AG10803 (cell line): ENCODE measurements at regions not wholly inside any gene's neighbourhood (a gene's known extent, or its start where the extent isn't known, plus 50 kb on each side); places are given as distances from the start of the nearest gene placed in this dataset.

Experiments
- DNase-seq: peaks from one replicate; pipeline ENCODE4 v3.0.0; 2010; ENCODE audit warnings: low read depth
- H3K4me3 ChIP-seq: 2 replicates; pipeline ENCODE4 v1.5.1; 2011; ENCODE audit warnings: mild to moderate bottlenecking, low read length, control low read depth
- TF ChIP-seq, protein P1 (sequence below): conservative IDR thresholded peaks from 2 replicates; pipeline ENCODE4 v1.5.1; 2011; ENCODE audit warnings: mild to moderate bottlenecking, low read length, control low read depth, inconsistent platforms

DNA sequence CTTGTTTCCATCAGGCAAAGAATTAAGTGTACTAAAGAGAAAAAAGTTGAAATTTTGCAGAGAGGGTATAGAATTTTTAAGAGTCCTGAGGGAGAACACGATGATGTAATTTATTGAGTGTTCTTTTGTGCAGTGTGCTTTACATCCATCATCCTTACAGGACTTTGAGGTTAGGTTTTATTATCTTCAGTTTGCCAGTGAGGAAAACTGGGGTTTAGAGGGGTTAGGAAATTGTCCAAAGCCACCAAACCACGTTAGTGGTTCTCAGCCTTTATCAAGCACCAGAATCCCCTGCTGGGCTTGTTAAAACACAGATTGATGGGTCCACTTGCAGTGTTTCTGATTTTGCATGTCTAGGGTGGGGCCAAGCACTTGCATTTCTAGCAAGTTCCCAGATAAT lies 277.5 kb downstream of the KCNS3 start:
- TF ChIP-seq, protein P1, sequence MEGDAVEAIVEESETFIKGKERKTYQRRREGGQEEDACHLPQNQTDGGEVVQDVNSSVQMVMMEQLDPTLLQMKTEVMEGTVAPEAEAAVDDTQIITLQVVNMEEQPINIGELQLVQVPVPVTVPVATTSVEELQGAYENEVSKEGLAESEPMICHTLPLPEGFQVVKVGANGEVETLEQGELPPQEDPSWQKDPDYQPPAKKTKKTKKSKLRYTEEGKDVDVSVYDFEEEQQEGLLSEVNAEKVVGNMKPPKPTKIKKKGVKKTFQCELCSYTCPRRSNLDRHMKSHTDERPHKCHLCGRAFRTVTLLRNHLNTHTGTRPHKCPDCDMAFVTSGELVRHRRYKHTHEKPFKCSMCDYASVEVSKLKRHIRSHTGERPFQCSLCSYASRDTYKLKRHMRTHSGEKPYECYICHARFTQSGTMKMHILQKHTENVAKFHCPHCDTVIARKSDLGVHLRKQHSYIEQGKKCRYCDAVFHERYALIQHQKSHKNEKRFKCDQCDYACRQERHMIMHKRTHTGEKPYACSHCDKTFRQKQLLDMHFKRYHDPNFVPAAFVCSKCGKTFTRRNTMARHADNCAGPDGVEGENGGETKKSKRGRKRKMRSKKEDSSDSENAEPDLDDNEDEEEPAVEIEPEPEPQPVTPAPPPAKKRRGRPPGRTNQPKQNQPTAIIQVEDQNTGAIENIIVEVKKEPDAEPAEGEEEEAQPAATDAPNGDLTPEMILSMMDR, result no peak
- no peak overlapping the region for H3K4me3 ChIP-seq
- DNase-seq, result no peak

DNA sequence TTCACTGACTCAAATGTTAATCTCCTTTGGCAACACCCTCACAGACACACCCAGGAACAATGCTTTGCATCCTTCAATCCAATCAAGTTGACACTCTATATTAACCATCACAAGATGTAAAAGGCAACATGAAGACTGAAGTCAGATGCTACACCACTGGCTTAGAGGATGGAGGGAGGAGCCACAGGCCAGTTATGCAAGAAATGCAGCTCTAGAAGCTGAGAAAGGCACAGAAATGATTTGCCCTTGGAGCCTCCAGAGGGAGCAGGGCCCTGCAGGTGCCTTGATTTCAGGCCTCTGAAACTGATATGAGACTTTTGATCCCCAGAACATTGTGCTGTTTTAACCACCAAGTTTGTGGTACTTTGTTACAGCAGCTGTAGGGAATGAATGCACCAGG lies 276.3 kb downstream of the KCNS3 start:
- DNase-seq, result no peak
- H3K4me3 ChIP-seq, result no peak overlapping the region
- TF ChIP-seq, protein P1, result peak; percentile 16; the same call in 1 of the 2 replicates

DNA sequence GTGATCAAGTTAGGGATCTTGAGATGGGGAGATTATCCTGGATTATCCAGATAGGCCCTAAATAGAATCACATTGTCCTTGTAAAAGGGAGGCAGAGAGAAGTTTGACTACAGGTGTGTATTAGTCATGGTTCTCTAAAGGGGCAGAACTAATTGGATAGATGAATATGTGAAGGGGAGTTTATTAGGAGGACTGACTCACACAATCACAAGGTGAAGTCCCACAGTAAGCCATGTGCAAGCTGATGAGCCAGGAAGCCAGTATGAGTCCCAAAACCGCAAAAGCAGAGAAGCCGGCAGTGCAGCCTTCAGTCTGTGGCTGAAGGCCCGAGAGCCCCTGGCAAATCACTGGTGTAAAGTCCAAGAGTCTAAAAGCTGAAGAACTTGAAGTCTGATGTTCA lies 275.8 kb downstream of the KCNS3 start:
- TF ChIP-seq, protein P1, result no peak
- peak; percentile 28 for DNase-seq

DNA sequence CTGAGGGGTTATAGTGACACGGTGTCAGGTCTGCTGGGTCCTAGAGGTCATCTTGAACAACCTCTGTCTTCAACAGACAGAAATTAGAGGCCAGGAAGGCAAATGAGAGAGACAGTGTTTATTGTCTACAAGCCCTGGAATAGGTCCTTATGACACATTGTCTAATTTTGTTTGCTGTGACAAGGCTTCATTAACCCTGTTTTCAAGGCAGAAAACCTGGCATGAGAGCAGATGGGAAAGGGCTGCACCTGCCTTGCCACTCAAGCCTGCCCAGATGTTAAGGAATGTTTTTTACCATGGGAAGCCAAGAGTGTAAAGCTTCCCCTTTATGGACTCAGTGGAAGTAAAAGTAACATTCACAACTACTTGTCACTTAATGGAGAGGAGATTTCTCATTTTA lies 275.3 kb downstream of the KCNS3 start:
- no peak overlapping the region for H3K4me3 ChIP-seq
- no peak for DNase-seq
- TF ChIP-seq, protein P1, result no peak

More for the DNA sequence above, 275.8 kb downstream of the KCNS3 start:
- no peak overlapping the region for H3K4me3 ChIP-seq

DNA sequence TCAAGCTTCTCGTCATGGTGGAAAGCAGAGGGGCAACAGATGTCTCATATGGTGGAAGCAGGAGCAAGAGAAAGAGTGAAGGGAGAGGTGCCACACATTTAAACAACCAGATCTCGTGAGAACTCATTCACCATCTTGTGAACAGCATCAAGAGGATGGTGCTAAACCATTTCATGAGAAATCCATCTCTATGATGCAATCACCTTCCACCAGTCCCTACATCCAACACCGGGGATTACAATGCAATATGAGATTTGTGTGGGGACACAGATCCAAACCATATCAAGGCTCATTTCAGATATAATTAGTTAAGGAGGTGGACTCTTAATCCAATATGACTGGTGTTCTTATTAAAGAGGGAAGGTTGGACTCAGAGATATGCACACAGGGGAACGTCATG lies 272.8 kb downstream of the KCNS3 start:
- H3K4me3 ChIP-seq, result no peak overlapping the region
- DNase-seq, result no peak
- TF ChIP-seq, protein P1, result no peak

DNA sequence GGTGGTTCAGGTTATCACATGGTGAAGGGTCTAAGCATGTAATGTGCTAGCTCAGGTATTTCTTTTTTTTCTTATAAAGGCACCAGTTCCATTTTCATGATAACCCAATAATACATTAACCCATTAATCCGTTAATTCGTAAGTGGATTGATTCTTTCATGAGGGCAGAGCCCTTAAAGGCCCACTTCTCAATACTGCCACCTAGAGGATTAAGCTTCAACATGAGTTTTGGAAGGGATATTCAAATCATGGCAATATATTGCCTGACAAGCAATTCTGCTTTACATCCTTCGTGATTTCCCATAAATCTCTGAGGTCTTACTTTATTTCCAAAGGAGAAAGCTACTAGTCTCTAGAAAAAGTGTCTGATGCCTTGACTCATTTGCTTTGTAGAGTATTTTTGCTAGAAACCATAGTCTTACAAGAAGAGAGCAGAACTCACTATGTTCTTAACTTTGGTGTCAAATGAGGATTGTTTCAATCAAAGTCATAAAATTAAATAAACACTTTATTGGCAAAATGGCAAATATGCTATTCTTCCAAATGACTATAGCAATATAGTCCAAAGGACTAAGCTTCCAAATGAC lies 271.3 kb downstream of the KCNS3 start:
- TF ChIP-seq, protein P1, result peak; percentile 91
- DNase-seq, result peak; percentile 58
- H3K4me3 ChIP-seq, result no peak overlapping the region

DNA sequence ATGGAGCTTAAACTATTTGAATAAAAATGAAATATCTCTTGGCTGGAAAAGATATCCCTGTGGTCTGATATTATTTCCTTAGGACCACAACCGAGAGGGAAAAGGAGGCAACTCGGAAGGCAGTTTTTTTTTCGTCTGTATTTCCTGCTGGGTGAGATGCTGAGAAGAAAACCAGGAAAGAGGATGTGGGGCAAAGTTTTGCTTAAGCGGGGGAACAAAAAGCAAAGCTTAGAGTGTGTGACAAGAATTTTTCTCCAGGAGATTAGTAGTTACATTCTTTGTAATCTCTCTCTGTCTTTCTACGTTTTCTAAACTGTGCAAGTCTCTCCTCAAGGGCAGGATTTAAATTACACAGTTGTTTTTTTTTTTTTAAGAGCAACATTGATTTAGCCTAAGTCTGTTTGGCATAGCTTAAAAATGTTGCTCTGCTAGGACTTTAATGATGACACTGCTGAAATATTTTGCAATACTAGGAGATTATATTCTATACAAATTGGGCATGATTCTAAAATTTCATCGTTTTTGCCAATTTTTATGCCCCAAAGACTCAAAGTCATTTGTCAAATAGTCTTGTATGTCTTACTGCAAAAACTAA lies 258.5 kb downstream of the KCNS3 start:
- TF ChIP-seq, protein P1, result no peak
- peak; percentile 12 for DNase-seq
- H3K4me3 ChIP-seq, result no peak overlapping the region
